Stimulated activated CD8-positive, alpha-beta memory T cell treated with anti-CD3 and anti-CD28 coated beads, Interleukin-15, amount 100 ng/mL, for 4 hours (primary cell): ENCODE measurements at regions not wholly inside any gene's neighbourhood (a gene's known extent, or its start where the extent isn't known, plus 50 kb on each side); places are given as distances from the start of the nearest gene placed in this dataset.
"Not testable (repeated sequence)": the region's sequence is repeated elsewhere in the genome, so short reads cannot be mapped to it uniquely, and the experiment has no call there.

Experiments used
- DNase-seq, 2 donors: peaks; one replicate each; pipeline ENCODE4 v3.0.0-alpha.2; 2020; ENCODE audit warnings: low read depth in 2 of 2

GRCh38 chr21:28592205-28592865, 400.3 kb downstream of the LTN1 start:
- DNase-seq: no peak

GRCh38 chr21:28590676-28591075, 402.0 kb downstream of the LTN1 start:
- DNase-seq: no peak

GRCh38 chr21:28590026-28590425, 402.7 kb downstream of the LTN1 start:
- no peak for DNase-seq

- DNase-seq: no peak
Observed at GRCh38 chr21:28588997-28589396, 403.7 kb downstream of the LTN1 start.

- no peak for DNase-seq
Observed at GRCh38 chr21:28587748-28588147, 404.9 kb downstream of the LTN1 start.

- DNase-seq: no peak
Observed at GRCh38 chr21:28581976-28582375, 410.7 kb downstream of the LTN1 start.

GRCh38 chr21:28581311-28581731, 411.4 kb downstream of the LTN1 start:
- not testable (repeated sequence) for DNase-seq

GRCh38 chr21:28580585-28580984, 412.1 kb downstream of the LTN1 start:
- DNase-seq: no peak

GRCh38 chr21:28579986-28580550, 412.6 kb downstream of the LTN1 start:
- no peak for DNase-seq

GRCh38 chr21:28568692-28569091, 424.0 kb downstream of the LTN1 start:
- DNase-seq: no peak

- DNase-seq: not testable (repeated sequence)
Observed at GRCh38 chr21:28563933-28564332, 428.7 kb downstream of the LTN1 start.

- no peak for DNase-seq
Observed at GRCh38 chr21:28561772-28562171, 430.9 kb downstream of the LTN1 start.

GRCh38 chr21:28554660-28555475, 437.8 kb downstream of the LTN1 start:
- DNase-seq: no peak

GRCh38 chr21:28550057-28550825, 442.4 kb downstream of the LTN1 start:
- DNase-seq: no peak

GRCh38 chr21:28548291-28548690, 444.4 kb downstream of the LTN1 start:
- no peak for DNase-seq

- DNase-seq: no peak
Observed at GRCh38 chr21:28547766-28548165, 444.9 kb downstream of the LTN1 start.

- DNase-seq: no peak
Observed at GRCh38 chr21:28543975-28544374, 448.7 kb downstream of the LTN1 start.

GRCh38 chr21:28541371-28542112, 451.1 kb downstream of the LTN1 start:
- DNase-seq: no peak

GRCh38 chr21:28540514-28540913, 452.2 kb downstream of the LTN1 start:
- no peak for DNase-seq

GRCh38 chr21:28539623-28539988, 453.1 kb downstream of the LTN1 start:
- DNase-seq: no peak

- no peak for DNase-seq
Observed at GRCh38 chr21:28538987-28539622, 453.6 kb downstream of the LTN1 start.
